C4-2B (cell line): ENCODE measurements at regions not wholly inside any gene's neighbourhood (a gene's known extent, or its start where the extent isn't known, plus 50 kb on each side); places are given as distances from the start of the nearest gene placed in this dataset.

Experiments
- H3K27ac ChIP-seq: fragments of 450-650 bp; 2 replicates; pipeline ENCODE4 v1.5.1; 2017
- ZFX ChIP-seq: fragments of 450-650 bp; IDR thresholded peaks from 2 replicates; pipeline ENCODE4 v1.6.1; 2017
- TF ChIP-seq, protein P1 (sequence below): fragments of 450-650 bp; conservative IDR thresholded peaks from 2 replicates; pipeline ENCODE4 v1.5.1; 2017; ENCODE audit warnings: mild to moderate bottlenecking

DNA sequence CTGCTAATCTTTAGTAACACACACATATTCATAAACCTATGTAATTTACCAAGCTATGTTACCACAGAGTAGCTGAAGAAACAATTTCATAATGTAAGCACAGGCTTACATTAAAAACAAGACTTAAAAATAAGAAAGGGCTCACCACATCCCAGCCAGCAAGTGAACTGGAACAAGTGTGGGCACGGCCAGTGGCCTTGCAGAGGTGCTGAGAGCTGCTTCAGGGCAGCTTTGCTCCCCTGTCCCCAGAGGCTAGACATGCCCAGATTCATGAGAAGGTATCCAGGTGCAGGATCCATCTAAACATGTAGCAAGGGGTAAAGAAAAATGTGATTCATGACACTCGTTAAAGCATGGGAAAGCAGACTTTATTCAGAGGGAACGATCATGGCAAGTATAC is 62.0 kb upstream of the CKS2 start:
- TF ChIP-seq, protein P1, sequence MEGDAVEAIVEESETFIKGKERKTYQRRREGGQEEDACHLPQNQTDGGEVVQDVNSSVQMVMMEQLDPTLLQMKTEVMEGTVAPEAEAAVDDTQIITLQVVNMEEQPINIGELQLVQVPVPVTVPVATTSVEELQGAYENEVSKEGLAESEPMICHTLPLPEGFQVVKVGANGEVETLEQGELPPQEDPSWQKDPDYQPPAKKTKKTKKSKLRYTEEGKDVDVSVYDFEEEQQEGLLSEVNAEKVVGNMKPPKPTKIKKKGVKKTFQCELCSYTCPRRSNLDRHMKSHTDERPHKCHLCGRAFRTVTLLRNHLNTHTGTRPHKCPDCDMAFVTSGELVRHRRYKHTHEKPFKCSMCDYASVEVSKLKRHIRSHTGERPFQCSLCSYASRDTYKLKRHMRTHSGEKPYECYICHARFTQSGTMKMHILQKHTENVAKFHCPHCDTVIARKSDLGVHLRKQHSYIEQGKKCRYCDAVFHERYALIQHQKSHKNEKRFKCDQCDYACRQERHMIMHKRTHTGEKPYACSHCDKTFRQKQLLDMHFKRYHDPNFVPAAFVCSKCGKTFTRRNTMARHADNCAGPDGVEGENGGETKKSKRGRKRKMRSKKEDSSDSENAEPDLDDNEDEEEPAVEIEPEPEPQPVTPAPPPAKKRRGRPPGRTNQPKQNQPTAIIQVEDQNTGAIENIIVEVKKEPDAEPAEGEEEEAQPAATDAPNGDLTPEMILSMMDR, result no peak
- no peak for TF ChIP-seq ZFX
- no peak overlapping the region for H3K27ac ChIP-seq

DNA sequence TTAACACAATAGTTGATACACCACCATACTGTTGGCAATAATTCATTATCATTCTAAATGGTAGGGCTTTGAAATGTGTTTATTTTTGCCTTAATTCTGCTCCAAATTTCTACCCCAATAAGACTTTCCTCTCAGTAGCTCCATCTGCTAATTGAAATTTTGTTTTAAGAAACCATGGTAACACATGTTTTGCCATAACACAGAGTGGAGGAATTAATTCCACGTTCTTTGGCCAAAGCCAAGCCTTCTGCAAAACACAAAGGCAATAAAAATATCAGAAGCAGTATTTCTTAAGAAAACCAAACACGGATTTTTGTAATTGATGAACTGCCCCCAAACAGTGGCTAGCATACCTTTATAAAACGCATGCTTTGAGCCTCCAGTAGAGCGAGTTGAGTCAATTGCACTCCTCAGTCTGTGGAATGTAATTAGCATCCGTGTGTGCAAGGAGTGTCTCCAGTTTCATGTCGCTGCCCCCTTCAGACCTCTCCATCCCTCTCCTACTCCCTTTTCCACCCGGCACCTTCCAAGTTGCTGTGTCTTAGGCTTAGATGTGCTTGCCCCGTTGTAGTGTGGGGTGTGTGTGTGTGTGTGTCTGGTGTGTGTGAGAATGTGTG is 58.2 kb upstream of the CKS2 start:
- TF ChIP-seq ZFX, result no peak
- TF ChIP-seq, protein P1, result no peak
- no peak overlapping the region for H3K27ac ChIP-seq

DNA sequence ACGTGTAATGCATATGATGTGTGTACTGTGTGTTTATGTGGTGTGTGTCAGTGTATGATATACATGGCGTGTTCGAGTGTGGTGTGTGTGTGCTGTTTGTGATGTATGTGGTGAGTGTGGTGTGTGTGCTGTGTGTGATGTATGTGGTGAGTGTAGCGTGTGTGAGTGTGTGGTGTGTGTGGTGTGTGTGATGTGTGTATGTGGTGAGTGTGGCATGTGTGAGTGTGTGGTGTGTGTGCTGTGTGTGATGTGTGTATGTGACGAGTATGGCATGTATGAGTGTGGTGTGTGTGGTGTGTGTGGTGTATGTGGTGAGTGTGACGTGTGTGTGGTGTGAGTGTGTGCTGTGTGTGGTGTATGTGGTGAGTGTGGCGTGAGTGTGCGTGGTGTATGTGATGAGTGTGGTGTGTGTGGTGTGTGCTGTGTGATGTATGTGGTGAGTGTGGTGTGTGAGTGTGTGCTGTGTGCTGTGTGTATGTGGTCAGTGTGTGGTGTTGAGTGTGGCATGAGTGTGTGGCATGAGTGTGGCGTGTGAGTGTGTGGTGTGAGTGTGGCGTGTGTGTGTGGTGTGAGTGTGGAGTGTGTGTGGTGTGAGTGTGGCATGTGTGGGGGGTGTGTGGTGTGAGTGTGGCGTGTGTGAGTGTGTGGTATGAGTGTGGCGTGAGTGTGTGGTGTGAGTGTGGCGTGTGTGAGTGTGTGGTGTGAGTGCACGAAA is 56.8 kb upstream of the CKS2 start:
- TF ChIP-seq, protein P1, result no peak
- no peak for TF ChIP-seq ZFX
- H3K27ac ChIP-seq, result no peak overlapping the region

DNA sequence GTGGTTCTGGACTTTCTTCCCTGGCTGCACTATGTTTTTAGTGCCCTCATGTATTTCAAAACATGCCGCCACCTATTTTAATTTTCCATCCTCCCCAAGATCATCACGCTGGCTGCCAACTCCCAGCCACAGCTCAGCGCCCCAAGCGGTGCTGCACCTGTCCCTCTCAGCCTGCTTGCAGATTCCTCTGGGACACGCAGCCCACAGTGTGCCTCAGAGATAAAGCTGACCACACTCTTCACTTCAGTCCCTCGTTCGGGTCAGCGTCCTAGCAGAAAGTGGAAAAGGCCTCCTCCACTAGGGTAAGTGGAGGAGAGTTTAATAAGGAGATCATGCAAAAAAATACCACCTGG is 56.2 kb upstream of the CKS2 start:
- TF ChIP-seq, protein P1, result no peak
- no peak for TF ChIP-seq ZFX
- no peak overlapping the region for H3K27ac ChIP-seq

DNA sequence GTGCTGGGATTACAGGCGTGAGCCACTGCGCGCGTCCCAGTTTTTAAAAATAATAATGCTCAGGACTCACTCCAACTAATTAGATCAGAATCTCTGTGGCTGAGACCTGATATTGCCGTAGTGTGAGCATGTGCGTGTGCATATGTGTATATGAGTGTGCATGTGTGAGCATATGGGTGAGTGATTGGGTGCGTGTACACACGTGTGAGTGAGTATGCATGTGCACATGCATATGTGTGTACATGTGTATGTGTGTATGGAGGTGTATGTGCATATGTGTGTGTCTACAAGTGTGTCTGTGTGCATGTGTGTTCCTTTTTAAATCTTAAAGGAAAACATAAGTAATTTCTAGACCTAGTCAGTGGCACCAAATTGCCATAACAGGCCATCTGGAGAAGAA is 54.8 kb upstream of the CKS2 start:
- TF ChIP-seq, protein P1, result no peak
- TF ChIP-seq ZFX, result no peak
- no peak overlapping the region for H3K27ac ChIP-seq

DNA sequence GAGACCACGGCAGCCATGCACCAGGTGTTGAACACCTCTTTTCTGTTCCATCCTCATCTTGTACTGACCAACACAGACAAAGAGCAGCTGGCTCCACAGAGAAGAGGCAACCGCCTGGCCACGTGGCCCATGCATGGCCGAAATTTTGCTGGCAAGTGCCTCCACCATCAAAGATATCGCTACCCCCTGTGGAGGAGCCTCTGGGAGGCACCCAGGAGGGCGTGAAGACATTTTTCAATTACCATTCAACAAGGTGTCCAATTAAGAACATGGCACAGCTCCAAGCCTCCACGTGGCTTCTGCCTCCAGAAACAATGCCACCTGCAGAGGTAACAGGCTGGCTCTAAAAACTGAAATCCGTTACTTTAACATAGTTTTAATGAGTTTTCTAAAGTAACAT is 54.4 kb upstream of the CKS2 start:
- no peak for TF ChIP-seq ZFX
- TF ChIP-seq, protein P1, result no peak
- no peak overlapping the region for H3K27ac ChIP-seq

DNA sequence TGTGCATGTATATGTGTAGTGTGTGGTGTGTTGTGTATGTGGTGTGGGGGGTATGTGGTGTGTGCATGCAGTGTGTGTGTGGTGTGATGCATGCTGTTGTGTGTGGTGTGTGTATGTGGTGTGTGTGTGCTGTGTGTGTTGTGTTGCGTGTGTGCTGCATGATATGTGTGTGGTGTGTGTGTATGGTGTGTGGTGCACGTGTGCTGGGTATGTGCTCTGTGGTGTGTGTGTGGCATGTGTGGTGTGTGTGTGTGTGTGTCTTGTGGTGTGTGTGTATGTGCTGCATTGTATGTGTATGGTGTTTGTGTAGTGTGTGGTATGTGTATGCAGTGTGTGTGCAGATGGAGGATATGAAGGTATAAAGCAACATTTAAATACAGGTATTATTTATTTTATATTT is 50.5 kb upstream of the CKS2 start:
- no peak for TF ChIP-seq ZFX
- TF ChIP-seq, protein P1, result no peak
- H3K27ac ChIP-seq, result no peak overlapping the region
